ENCODE measurements at regions not wholly inside any gene's neighbourhood (a gene's known extent, or its start where the extent isn't known, plus 50 kb on each side); places are given as distances from the start of the nearest gene placed in this dataset.

DNA sequence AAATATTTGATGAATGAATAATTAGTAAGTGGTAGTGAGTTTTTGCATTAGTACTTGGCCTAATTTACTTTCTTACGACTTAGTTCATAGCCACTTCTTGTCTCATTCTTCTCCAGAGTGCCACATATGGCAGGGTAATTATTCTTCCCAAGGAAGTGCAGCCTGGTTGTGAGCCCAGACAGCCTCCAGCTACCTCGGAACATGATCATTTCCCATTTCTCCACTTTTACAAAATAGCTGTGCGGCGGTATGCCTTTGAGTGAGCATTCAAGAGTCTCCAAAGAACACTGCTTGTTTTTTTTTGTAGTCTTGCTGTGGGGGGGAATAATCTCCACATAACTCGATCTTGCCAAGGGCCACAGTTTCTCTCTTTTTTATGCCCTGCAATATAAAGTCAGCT is 765.0 kb downstream of the HDGFL1 start:
- TF ChIP-seq EP300 (IDR thresholded peaks at IDR 0.05; ENCODE audit: low read depth) (no peak), POLR2A (IDR thresholded peaks at IDR 0.05) (no peak)
- TF ChIP-seq, protein P1, sequence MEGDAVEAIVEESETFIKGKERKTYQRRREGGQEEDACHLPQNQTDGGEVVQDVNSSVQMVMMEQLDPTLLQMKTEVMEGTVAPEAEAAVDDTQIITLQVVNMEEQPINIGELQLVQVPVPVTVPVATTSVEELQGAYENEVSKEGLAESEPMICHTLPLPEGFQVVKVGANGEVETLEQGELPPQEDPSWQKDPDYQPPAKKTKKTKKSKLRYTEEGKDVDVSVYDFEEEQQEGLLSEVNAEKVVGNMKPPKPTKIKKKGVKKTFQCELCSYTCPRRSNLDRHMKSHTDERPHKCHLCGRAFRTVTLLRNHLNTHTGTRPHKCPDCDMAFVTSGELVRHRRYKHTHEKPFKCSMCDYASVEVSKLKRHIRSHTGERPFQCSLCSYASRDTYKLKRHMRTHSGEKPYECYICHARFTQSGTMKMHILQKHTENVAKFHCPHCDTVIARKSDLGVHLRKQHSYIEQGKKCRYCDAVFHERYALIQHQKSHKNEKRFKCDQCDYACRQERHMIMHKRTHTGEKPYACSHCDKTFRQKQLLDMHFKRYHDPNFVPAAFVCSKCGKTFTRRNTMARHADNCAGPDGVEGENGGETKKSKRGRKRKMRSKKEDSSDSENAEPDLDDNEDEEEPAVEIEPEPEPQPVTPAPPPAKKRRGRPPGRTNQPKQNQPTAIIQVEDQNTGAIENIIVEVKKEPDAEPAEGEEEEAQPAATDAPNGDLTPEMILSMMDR (IDR thresholded peaks at IDR 0.05) = no peak

Data from transverse colon (tissue), 3 donors.